T47D (cell line): ENCODE measurements at regions not wholly inside any gene's neighbourhood (a gene's known extent, or its start where the extent isn't known, plus 50 kb on each side); places are given as distances from the start of the nearest gene placed in this dataset.

ENCODE experiments used
- DNase-seq, 2 experiments: peaks; one replicate each; pipeline versions ENCODE4 v3.0.0 to v3.0.0-alpha.2; 2011 to 2012; ENCODE audit warnings: low read depth in 1 of 2, low spot score in 1 of 2
- JUND ChIP-seq: IDR thresholded peaks from 2 replicates; pipeline ENCODE4 v1.6.1; 2012; ENCODE audit warnings: low read depth
- in situ Hi-C: cut with HindIII; loops from 2 replicates; pipeline ENCODE4 v1.10.0; 2016; ENCODE audit warnings: low sequenced_read_pairs, low pct_unique_long_range_greater_than_20kb

GRCh38 chr4:138655985-138656384 is 359.6 kb upstream of the NOCT start:
- no peak for TF ChIP-seq JUND
- DNase-seq, result no peak
- in situ Hi-C loops, result no loop called here

GRCh38 chr4:138655286-138655685 is 360.3 kb upstream of the NOCT start:
- in situ Hi-C loops, result no loop called here
- no peak for DNase-seq
- TF ChIP-seq JUND, result no peak

- in situ Hi-C loops, result no loop called here
- TF ChIP-seq JUND, result no peak
- DNase-seq, result no peak
Measured at GRCh38 chr4:138650929-138651448, 364.6 kb upstream of the NOCT start.

GRCh38 chr4:138650495-138650894 is 365.1 kb upstream of the NOCT start:
- in situ Hi-C loops, result no loop called here
- TF ChIP-seq JUND, result no peak
- no peak for DNase-seq

- no peak for DNase-seq
- TF ChIP-seq JUND, result no peak
- in situ Hi-C loops, result no loop called here
Measured at GRCh38 chr4:138647433-138647832, 368.1 kb upstream of the NOCT start.

GRCh38 chr4:138646383-138646782 is 369.2 kb upstream of the NOCT start:
- DNase-seq, result no peak

GRCh38 chr4:138645289-138645688 is 370.3 kb upstream of the NOCT start:
- in situ Hi-C loops, result no loop called here
- DNase-seq, result no peak
- no peak for TF ChIP-seq JUND

More at GRCh38 chr4:138646383-138646782, 369.2 kb upstream of the NOCT start:
- in situ Hi-C loops, result no loop called here
- TF ChIP-seq JUND, result no peak

GRCh38 chr4:138644322-138644721 is 371.3 kb upstream of the NOCT start:
- in situ Hi-C loops, result no loop called here
- no peak for DNase-seq
- no peak for TF ChIP-seq JUND

- no peak for TF ChIP-seq JUND
- in situ Hi-C loops, result no loop called here
- no peak for DNase-seq
Measured at GRCh38 chr4:138643827-138644226, 371.8 kb upstream of the NOCT start.

GRCh38 chr4:138639018-138639741 is 376.4 kb upstream of the NOCT start:
- in situ Hi-C loops, result no loop called here
- DNase-seq, result no peak
- TF ChIP-seq JUND, result no peak

GRCh38 chr4:138636781-138637180 is 378.8 kb upstream of the NOCT start:
- no peak for TF ChIP-seq JUND
- DNase-seq, result no peak
- in situ Hi-C loops, result no loop called here

GRCh38 chr4:138634915-138635314 is 380.7 kb upstream of the NOCT start:
- in situ Hi-C loops, result no loop called here
- no peak for DNase-seq
- no peak for TF ChIP-seq JUND

GRCh38 chr4:138633580-138633904 is 382.0 kb upstream of the NOCT start:
- no peak for DNase-seq
- no peak for TF ChIP-seq JUND
- in situ Hi-C loops, result no loop called here
